Epithelial cell of esophagus (primary cell): ENCODE measurements at regions not wholly inside any gene's neighbourhood (a gene's known extent, or its start where the extent isn't known, plus 50 kb on each side); places are given as distances from the start of the nearest gene placed in this dataset.
"Not testable (repeated sequence)": the region's sequence is repeated elsewhere in the genome, so short reads cannot be mapped to it uniquely, and the experiment has no call there.

ENCODE experiments used
- DNase-seq: peaks from one replicate; pipeline ENCODE4 v3.0.0; 2010; ENCODE audit warnings: low read depth
- H3K4me3 ChIP-seq: 2 replicates; pipeline ENCODE4 v1.5.1; 2011; ENCODE audit warnings: mild to moderate bottlenecking, low read length, control low read depth
- CTCF ChIP-seq: IDR thresholded peaks from 2 replicates; pipeline ENCODE4 v1.5.1; 2011; ENCODE audit warnings: low read depth, mild to moderate bottlenecking, low read length, control low read depth, inconsistent platforms; ENCODE audit not compliant: insufficient read depth; ENCODE audit errors: missing control alignments

GRCh38 chr17:22286337-22287041 lies 594.2 kb downstream of the KCNJ18 start:
- DNase-seq, result no peak
- TF ChIP-seq CTCF, result no peak
- H3K4me3 ChIP-seq, result no peak overlapping the region

- not testable (repeated sequence) for DNase-seq, H3K4me3 ChIP-seq
These were observed 606.2 kb downstream of the KCNJ18 start for GRCh38 chr17:22298484-22298951.

GRCh38 chr17:22300177-22300576 lies 607.9 kb downstream of the KCNJ18 start:
- no peak for DNase-seq
- TF ChIP-seq CTCF, result no peak
- H3K4me3 ChIP-seq, result no peak overlapping the region

- no peak for DNase-seq
- no peak for TF ChIP-seq CTCF
- H3K4me3 ChIP-seq, result no peak overlapping the region
These were observed 608.5 kb downstream of the KCNJ18 start for GRCh38 chr17:22300731-22301352.

- no peak for TF ChIP-seq CTCF
- no peak for DNase-seq
- H3K4me3 ChIP-seq, result no peak overlapping the region
These were observed 609.0 kb downstream of the KCNJ18 start for GRCh38 chr17:22301353-22301745.

- no peak overlapping the region for H3K4me3 ChIP-seq
- TF ChIP-seq CTCF, result no peak
- DNase-seq, result no peak
These were observed 610.8 kb downstream of the KCNJ18 start for GRCh38 chr17:22303096-22303495.

GRCh38 chr17:22303865-22304264 lies 611.5 kb downstream of the KCNJ18 start:
- no peak for TF ChIP-seq CTCF
- no peak overlapping the region for H3K4me3 ChIP-seq
- no peak for DNase-seq
